ENCODE measurements at regions not wholly inside any gene's neighbourhood (a gene's known extent, or its start where the extent isn't known, plus 50 kb on each side); places are given as distances from the start of the nearest gene placed in this dataset.
"Not testable (repeated sequence)": the region's sequence is repeated elsewhere in the genome, so short reads cannot be mapped to it uniquely, and the experiment has no call there.

DNA sequence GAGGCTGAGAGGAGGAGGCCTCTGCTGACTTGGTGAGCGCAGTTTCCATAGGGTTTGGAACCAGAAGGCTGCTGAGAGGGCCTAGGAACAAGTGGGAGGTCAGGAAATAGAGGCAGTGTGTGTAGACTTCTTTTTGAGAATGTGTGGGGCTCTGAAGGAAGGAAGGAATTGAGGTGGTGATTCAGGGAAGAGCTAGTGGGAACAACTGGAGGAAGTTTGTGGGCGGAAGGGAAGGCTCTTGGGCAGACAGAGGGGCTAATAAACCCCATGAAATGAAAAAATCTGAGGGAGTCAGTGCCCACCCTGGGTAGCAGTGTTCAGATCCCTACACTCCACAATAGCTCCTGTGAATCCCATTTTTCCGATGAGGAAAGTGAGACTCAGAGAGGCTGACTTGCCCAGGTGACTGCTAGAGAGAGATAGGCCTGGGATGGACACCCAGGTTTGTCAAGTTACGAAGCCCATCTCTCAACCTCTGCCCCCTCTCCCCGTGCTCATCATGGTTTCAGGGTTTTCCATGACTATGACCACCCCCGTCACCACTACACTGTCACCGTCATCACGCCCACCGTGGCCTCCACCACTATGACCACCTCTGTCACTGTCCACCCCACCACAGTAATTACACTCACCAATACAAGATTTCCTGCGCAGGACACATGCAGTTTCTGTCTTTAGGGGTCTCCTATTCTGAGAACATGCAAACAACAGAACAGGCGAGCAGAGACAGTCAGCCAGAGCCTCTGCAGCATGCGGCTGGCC is 106.4 kb downstream of the MRPL14 start:
- DNase-seq (ENCODE audit: extremely low spot score, insufficient read length, low read depth) (no peak), FAIRE-seq (no peak)

DNA sequence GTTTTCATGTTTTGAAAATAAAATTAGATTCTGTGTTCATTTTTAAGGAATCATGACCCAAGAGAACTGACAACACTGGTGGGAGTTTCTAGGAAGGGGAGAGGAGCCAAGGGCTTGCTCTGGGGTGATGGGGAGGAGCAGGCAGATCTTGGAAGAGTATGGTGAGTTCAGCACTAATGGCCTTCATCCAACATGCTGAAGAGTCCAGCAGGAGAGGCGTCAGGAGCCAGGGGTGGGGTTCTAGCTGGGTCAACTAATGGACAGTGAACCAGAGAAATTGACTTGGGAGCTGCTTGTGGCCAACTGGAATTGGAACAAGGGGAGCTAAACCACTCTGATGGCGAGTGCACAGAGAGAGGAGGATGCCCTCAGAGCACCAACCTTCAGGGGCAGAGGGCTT is 107.1 kb downstream of the MRPL14 start:
- DNase-seq (ENCODE audit: extremely low spot score, insufficient read length, low read depth) = no peak
- FAIRE-seq = no peak

DNA sequence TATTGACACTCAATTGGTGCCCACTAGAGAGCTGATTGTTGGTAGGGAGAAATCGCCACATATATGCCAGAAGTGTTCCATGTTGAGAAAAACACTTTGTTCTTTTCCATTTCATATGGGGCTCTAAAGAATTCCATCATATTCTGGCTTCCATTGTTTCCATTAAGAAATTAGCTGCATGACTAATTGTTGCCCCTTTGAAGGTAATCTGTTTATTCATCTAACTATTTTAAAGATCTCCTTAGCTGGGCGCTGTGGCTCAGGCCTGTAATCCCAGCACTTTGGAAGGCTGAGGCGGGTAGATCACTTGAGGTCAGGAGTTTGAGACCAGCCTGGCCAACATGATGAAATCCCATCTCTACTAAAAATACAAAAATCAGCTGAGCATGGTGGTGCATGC is 109.9 kb downstream of the MRPL14 start:
- not testable (repeated sequence) for DNase-seq (ENCODE audit: extremely low spot score, insufficient read length, low read depth); FAIRE-seq

DNA sequence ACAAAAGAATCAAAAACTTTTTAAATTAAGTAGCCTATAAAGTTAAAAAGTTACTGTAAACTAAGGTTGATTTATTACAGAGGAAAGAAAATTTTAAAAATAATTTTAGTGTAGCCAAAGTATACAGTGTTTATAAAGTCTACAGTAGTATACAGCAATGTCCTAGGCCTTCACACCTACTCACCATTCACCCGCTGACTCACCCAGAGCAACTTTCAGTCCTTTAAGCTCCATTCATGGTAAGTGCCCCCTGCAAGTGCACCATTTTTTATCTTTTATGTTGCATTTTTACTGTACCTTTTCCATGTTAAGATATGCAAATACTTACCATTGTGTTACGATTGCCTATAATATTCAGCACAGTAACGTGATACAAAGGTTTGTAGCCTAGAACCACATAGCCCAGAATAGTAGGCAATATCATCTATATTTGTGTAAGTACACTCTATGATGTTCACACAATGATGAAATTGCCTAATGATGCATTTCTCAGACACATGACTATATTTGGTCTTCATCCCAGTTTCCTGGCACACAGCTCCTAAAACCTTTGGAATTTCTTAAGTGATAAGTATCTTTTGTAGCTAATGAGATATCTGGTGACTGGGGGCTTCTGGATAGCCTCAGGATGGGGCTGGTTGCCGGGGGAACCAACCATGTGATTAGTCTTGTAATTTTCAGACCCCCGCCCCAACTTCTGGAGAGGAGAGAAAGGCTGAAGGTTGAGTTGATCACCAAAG is 111.0 kb downstream of the MRPL14 start:
- DNase-seq (ENCODE audit: extremely low spot score, insufficient read length, low read depth) (no peak), FAIRE-seq (no peak)

DNA sequence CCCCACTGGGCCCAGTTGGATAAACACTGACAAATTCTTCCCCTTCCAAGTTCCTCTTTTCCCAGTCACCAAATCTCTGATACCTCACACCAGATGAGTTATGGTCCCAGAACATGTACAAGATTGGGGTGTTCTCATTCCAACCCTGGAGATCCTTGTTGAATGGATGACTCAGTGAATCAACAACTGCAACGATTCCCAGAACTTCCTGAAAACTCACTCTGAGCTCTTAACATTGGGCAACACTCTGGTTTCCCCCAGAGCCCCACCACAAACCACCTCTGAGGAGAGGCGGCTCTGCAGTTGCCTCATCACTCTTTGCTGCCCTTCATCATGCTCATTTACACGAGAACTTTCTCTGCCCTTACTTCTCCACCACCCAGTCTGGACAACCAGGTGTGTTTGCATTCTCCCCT is 115.2 kb downstream of the MRPL14 start:
- FAIRE-seq = no peak
- no peak for DNase-seq (ENCODE audit: extremely low spot score, insufficient read length, low read depth)

DNA sequence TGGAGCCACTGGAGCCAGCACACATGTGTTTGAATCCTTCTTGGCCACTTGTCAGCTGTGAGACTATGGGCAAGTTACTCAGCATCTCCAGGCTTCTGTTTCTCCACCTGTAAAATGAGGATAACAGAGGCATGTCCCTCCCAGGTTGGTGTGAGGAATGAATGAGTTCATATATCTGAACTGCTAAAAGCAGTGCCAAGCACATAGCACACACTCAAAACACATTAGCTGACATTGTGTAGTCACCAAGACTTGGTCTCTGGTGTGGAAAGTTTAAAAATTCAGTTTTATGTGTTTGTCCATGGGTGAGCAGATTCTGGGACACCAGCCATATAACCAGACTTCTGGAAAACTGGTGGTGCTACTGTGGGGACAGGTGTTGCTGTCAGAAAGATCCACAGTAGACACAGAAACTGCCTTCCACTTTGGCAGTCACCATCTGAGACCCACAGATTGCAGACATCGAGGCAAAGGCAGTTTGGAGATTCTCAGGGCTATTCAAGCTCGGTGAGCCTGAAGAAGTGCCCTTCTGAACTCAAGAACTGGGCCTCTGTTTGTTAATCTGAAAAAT is 115.8 kb downstream of the MRPL14 start:
- FAIRE-seq = no peak
- no peak for DNase-seq (ENCODE audit: extremely low spot score, insufficient read length, low read depth)

DNA sequence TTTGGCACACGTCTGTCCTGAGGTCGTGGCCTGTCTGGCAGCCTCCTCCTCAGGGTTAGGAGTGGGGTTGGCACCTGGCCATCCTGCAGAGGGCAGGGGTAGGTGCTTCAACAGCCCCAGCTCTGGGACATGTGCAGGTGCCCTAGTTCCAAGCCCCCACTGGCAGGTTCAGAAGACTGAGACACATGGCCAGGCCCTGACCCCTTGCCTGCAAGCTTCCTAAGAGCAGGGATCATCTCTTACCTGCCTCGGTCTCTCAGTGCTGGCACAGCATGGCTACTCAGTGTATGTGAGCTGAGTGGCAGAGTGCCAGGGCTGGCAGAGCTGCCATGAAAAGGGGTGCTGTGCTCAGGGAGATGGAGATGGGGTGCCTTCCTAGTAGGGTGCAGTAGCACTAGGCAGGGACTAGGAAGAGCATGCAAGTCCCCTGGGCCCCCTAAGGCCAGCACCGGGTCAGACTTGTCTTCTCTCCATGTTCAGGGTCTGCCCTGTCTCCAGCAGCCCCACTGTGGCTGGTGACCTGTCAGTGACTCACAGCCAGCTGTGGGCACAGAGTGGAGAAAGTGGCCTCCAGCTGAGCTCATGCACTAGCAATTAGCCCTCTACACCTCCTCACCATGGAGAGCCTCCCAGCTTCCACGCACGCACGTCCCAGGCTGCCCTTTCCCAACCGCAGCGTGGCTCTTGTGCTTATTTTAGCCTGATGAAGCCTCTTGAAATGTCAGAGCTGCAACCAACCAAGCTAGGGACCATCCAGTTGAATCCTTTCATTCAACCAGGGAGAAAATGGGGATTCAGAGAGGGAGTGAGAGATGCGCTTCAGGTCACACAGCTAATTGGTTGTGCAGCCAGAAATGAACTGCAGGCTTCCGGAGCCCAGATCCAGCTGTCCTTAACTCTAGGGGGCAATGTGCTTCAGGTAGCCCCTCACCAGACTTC is 116.6 kb downstream of the MRPL14 start:
- FAIRE-seq (no peak), DNase-seq (ENCODE audit: extremely low spot score, insufficient read length, low read depth) (no peak)

DNA sequence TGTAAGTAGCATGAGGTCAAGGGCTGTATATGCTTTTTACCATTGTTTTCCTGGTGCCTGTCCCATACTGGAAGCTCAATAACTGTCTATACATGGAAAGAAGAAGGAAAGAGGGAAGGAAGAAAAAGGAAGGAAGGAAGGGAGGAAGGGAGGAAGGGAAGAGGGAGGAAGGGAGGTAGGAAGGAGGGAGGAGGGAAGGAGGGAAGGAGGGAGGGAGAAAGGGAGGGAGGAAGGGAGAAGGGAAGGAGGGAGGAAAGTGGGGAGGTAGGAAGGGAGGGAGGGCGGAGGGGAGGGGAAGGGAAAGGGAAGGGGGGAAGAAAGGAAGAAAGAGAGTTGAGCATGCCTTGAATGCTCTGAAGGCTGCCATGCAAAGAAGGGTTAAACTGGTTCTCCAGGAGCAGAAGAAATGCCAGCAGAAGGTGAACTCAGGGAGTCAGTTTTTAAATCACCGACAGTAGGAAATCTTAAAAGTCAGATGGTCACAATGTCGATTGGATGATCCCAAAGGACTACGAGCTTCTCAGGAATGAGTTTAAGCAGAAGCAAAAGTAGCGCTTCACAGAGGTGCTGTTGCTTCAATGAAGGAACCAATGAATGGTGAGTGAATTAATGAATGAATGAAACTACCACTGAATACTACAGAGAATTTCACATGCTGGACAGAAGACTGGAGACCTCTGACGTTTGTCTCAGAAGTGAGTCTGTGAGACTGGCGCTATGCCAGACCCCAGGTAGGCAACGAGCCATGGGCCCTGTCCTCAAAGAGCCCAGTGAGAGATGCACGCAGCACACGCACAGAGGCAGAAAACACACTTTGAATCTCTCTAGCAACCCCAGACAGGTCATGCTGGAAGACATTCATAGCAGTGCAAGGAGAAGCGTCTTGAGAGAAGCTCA is 117.6 kb downstream of the MRPL14 start:
- DNase-seq (ENCODE audit: extremely low spot score, insufficient read length, low read depth) (no peak), FAIRE-seq (no peak)

DNA sequence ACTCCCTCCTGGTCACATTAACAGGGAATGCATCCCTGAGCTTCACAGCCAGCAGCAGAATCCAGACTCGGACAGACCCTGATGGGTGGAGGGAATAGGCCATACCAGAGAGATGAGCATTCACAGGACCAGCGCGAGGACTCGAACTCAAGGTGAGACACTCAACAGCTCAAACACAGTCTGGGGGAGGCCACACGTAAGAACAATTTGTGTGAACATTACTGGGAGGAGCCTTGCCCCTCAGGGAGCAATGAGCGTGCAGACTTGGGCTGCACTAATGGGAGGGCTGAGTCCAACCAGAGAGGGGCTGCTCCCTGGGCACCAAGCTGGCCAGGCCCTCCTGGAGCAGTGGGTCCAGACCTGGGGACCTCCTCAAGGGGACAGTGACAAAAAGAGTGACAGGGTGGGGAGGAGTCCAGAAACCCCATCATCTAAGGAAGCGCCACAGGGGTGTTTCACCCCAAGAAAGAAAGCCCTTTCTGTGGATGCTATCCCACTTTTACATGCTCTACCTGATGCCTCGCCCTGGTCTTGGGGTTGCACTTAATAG is 118.4 kb downstream of the MRPL14 start:
- FAIRE-seq = no peak
- DNase-seq (ENCODE audit: extremely low spot score, insufficient read length, low read depth) = no peak

DNA sequence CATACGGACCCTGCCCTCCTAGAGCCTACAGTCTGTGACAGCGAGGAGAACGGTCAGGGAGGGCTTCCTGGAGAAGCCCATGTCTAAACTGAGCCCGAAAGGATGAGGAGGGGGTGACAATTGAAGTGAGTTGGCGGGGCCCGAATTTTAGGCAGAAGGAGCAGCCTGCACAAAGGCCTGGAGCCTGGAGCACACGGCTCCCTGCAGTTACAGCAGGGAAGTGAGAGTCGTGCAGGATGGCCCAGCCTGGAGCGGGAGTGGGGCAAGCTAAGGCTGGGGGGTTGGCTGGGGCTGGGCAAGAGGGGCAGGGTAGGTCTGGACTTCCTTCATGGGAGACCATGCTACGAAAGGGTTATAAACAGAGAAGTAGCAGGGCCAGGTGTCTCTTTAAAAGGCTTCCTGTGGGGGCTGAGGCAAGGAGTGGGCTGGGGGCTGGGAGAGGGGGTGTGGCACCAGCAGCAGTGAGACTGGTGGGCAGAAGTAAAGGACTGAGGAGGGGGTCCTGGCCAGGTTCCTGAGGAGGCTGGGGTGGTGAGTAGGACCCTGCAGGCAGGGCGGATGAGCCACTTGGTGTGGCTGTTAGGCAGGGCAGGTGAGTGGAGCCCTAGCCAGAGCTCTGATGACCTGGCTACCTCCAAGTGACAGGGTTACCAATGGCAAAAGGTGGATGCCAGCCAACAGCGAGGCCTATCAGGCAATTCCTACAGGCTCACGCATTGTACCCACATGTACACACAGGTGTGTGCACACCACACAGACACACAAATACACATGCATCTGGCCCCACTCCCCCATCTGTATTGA is 119.2 kb downstream of the MRPL14 start:
- FAIRE-seq (no peak), DNase-seq (ENCODE audit: extremely low spot score, insufficient read length, low read depth) (no peak)

DNA sequence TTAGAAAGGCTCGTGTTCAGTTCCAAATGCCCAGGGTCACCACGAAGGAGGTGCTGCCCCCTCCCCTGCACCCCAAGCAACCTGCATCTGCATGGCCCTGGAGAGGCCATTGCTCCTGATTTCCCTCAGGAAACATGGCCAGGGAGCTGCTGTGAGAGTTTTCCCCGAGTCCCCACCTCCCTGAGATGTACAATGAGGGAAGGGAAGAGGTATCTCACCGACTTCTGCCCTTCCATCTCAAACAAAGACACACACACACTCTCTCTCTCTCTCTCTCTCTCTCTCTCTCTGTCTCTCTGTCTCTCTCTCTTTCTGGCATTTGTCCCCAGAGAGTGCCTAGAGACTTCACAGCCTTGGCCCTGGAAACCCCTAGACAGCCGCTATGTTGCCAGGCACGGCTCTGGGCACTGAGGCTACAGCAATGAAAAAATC is 120.4 kb downstream of the MRPL14 start:
- FAIRE-seq (no peak), DNase-seq (ENCODE audit: extremely low spot score, insufficient read length, low read depth) (no peak)

DNA sequence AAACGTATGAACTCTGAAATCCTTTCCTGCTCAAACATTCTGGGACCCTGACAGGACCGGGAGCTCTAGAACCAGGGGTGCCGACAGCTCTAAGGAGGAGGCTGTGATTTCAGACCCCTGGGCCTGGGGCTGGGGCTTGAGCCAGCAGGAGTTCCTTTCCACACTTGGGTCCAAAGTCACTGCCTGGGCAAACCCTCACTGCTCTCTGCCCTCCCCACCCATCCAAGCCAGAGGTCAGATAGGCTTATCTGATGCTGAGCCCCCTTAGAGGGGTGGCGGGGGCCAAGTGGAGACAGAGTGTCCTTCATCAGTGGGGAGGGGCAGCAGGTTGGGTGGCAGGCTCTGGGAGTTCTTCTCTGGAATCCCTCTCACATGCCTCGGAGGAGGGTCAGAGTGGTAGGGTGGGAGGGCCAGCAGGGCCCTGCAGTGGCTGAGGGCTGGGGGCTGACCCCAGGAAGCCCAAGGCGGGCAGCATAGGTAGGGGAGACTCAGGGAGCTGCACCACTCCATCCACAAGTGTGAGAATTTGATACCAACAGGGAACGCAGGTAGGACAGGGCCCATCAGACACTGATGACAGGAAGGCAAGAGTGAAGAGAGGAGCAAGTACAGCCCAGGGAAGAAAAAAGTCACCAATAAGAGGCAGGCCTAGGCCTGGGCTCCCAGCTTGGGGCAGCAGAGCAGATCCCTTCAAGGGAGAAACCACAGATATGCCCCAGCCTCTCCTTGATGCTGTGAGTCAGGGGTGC is 121.0 kb downstream of the MRPL14 start:
- no peak for DNase-seq (ENCODE audit: extremely low spot score, insufficient read length, low read depth)
- no peak for FAIRE-seq

DNA sequence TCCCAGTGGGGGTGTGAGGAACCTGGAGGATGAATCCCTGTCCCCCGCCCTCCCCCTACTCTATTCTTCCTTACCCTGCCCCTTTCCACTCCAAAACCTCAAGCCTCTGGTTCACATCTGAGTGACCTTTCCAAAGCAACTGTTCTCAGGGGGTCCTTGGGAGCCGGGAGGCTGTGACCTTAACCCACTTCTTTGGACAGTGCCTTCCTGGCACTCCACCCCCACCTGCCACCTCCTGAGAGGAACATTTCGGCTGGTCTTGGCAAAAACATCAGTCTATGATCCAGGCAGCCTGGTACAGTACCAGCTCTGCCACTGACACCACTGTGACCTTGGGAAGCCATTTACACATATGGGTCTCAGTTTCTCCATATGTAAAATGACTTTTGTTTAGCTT is 121.7 kb downstream of the MRPL14 start:
- FAIRE-seq (no peak), DNase-seq (ENCODE audit: extremely low spot score, insufficient read length, low read depth) (no peak)

DNA sequence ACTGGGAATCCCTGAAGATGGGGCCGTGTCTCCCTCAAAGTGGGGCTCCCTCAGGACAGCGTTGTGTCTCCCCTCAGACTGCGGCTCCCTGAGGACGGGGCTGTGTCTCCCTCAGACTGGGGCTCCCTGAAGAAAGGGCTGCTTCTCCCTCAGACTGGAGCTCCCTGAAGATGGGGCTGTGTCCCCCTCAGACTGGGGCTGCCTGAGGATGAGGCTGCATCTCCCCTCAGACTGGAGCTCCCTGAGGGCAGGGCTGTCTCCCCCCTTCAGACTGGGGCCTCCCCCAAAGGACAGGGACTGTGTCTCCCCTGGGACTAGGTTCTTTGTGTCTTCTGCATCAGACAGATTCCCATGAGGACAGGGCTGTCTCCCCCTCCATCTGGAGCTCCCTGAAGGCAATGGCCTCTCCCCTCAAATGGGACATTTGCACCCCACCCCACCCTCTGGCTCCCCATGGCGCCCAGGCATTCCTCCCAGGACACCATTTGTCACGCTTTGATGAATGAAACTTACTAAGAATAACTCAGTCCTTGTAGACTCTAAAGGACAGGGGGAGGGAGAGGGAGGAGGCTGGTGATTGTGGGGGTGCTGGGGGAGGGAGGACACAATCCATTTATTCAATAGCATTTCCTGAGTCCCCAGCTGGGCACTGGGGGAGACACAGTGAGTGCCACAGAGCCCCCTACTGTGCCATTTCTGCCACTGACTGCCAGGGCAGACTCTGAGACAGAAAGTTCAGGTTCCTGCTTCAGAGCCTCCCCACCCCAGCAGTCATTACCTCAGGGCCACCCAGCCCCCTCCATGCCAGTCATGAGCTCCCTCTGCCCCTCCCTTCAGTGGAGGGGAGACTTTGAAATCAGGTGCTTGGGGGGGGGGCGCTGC is 122.4 kb downstream of the MRPL14 start:
- no peak for FAIRE-seq
- DNase-seq (ENCODE audit: extremely low spot score, insufficient read length, low read depth) = no peak

DNA sequence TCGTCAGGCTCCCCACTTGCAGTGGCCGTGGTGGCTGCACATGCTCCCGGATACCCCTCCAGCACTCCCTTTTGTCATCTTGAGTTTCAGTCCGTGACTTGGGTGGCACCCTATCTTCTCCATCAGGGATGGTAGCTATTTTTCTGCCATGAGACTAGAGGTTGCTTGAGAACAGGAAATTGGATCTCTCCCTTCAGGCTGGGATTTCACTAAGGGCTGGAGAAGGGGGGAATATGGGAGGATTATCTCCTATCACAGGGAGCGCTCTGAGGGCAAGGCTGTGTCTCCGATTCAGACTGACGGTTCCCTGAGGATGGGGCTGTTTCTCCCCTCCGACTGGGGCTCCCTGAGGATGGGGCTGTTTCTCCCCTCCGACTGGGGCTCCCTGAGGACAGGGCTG is 123.1 kb downstream of the MRPL14 start:
- FAIRE-seq = no peak

DNA sequence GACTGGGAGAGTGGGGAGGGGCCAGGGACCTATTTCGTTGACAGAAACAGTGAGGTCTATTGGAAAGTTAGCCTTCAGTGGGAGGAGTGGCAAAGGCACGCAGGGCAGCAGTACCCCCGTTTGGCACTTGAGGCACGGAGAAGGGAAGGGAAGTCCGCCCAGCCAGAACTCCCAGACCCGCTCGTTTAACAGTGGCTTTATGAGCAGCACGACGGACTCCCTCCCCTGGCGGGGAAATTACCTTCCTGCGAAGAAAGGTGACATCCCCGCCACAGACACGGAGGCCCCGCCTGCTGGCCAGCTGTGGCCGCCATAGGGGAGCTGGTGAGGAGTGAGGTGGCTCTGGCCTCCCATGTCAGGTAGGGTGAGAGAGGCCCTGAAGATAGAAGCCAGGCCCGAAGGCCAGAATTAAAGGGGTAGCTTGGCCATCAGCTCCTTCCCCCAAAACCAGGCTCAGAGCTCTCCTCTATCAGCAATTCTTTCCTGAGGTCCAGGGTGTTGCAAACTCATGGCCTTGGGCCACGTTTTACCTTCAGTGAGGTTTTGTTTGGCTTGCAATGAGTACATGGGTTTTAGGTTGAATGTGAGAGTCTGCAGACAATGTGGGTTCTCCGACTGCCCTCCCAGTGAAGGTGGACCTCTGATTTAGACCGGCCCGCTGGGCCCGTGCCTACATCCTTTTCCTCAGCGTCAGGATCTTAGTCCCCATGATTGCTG is 123.7 kb downstream of the MRPL14 start:
- DNase-seq (ENCODE audit: extremely low spot score, insufficient read length, low read depth) = no peak
- no peak for FAIRE-seq

More for the DNA sequence above, 123.1 kb downstream of the MRPL14 start:
- DNase-seq (ENCODE audit: extremely low spot score, insufficient read length, low read depth) = no peak

Measured in GM18507 (cell line).